PC-9 (cell line): ENCODE measurements at regions not wholly inside any gene's neighbourhood (a gene's known extent, or its start where the extent isn't known, plus 50 kb on each side); places are given as distances from the start of the nearest gene placed in this dataset.

Experiments used
- EZH2 ChIP-seq: fragments of 200-600 bp; sonication (generic); IDR thresholded peaks from 2 replicates; pipeline ENCODE4 v1.8.0; 2017; ENCODE audit warnings: antibody characterized with exemption, low read depth
- TF ChIP-seq, protein P1 (sequence below): fragments of 200-600 bp; sonication (generic); conservative IDR thresholded peaks from 2 replicates; pipeline ENCODE4 v1.6.1; 2017; ENCODE audit warnings: mixed run types, antibody characterized with exemption, mild to moderate bottlenecking, moderate library complexity

DNA sequence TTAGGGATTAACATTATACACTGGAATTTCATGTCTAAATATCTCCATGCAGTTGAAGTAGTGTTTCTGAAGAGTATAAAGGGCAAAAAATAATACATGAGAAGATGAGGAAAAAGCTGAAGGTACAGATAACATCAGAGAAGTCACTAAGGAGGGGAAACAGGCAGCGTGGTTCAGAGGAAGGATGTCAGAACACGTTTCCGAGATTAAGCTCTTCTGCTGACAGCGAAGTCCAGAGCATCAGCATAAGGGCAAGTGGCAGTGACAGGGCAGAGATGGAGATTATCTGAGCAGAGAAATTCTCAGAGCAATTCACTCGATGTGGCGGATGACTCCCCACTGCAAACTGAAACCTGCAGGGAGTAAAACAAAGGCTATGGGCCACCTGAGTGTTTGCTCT, 443.2 kb upstream of the FRG1 start:
- TF ChIP-seq, protein P1, sequence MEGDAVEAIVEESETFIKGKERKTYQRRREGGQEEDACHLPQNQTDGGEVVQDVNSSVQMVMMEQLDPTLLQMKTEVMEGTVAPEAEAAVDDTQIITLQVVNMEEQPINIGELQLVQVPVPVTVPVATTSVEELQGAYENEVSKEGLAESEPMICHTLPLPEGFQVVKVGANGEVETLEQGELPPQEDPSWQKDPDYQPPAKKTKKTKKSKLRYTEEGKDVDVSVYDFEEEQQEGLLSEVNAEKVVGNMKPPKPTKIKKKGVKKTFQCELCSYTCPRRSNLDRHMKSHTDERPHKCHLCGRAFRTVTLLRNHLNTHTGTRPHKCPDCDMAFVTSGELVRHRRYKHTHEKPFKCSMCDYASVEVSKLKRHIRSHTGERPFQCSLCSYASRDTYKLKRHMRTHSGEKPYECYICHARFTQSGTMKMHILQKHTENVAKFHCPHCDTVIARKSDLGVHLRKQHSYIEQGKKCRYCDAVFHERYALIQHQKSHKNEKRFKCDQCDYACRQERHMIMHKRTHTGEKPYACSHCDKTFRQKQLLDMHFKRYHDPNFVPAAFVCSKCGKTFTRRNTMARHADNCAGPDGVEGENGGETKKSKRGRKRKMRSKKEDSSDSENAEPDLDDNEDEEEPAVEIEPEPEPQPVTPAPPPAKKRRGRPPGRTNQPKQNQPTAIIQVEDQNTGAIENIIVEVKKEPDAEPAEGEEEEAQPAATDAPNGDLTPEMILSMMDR = no peak
- no peak for TF ChIP-seq EZH2
